ENCODE measurements at regions not wholly inside any gene's neighbourhood (a gene's known extent, or its start where the extent isn't known, plus 50 kb on each side); places are given as distances from the start of the nearest gene placed in this dataset.

GRCh38 chr2:107064750-107065149, 178.8 kb upstream of the ST6GAL2 start:
- in situ Hi-C loops (cut with HindIII; ENCODE audit: low sequenced_read_pairs) = no loop called here
- no peak overlapping the region for H3K4me3 ChIP-seq (ENCODE audit: low read depth, low read length)
- TF ChIP-seq, protein P1, sequence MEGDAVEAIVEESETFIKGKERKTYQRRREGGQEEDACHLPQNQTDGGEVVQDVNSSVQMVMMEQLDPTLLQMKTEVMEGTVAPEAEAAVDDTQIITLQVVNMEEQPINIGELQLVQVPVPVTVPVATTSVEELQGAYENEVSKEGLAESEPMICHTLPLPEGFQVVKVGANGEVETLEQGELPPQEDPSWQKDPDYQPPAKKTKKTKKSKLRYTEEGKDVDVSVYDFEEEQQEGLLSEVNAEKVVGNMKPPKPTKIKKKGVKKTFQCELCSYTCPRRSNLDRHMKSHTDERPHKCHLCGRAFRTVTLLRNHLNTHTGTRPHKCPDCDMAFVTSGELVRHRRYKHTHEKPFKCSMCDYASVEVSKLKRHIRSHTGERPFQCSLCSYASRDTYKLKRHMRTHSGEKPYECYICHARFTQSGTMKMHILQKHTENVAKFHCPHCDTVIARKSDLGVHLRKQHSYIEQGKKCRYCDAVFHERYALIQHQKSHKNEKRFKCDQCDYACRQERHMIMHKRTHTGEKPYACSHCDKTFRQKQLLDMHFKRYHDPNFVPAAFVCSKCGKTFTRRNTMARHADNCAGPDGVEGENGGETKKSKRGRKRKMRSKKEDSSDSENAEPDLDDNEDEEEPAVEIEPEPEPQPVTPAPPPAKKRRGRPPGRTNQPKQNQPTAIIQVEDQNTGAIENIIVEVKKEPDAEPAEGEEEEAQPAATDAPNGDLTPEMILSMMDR (IDR thresholded peaks at IDR 0.05; ENCODE audit: low read depth, low read length, missing control alignments) = no peak
- no peak for DNase-seq (ENCODE audit: low read depth)

- TF ChIP-seq, protein P1 (IDR thresholded peaks at IDR 0.05; ENCODE audit: low read depth, low read length, missing control alignments) = no peak
- no peak overlapping the region for H3K4me3 ChIP-seq (ENCODE audit: low read depth, low read length)
- in situ Hi-C loops (cut with HindIII; ENCODE audit: low sequenced_read_pairs) = no loop called here
- DNase-seq (ENCODE audit: low read depth) = no peak
Measured at GRCh38 chr2:107068069-107068916, 182.3 kb upstream of the ST6GAL2 start.

- in situ Hi-C loops (cut with HindIII; ENCODE audit: low sequenced_read_pairs) = no loop called here
- no peak overlapping the region for H3K4me3 ChIP-seq (ENCODE audit: low read depth, low read length)
- TF ChIP-seq, protein P1 (IDR thresholded peaks at IDR 0.05; ENCODE audit: low read depth, low read length, missing control alignments) = no peak
- no peak for DNase-seq (ENCODE audit: low read depth)
Measured at GRCh38 chr2:107069890-107070289, 183.9 kb upstream of the ST6GAL2 start.

DNA sequence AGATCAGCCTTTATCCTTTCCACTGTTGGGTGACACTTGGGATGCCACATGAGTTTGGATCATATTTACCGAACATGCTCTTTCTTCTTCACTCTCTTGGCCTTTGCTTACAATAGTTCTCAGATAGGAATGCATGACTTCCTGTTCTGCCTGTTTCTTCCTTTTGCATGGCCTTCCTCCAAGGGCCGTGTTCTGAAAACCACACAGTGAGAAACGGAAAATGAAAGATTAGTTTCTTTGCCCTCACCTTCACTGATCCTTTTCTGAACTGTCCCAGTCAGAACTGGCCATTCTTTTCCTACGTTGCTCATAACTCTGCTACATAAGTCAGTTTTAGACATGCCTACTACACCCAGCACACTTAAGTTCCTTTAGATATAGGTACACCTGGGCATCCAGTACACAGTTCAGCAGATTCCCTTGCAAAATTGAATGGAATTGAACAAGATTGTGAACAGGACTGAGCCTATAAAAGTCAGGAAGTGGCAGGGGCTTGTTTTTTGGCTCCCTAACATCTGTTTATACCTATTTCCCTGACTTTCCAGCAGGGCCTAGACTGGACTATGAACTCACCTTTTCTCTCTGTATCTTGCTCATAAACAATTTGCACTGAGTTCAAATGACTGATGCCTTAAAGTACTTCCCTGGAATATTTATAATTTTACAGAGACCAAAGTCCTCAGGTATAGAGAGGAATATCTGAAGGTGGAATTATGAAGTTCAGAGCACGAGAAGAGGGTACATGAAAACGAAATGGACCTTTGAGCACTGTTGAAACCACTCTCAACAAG, 186.4 kb upstream of the ST6GAL2 start:
- in situ Hi-C loops (cut with HindIII; ENCODE audit: low sequenced_read_pairs) = no loop called here
- H3K4me3 ChIP-seq (ENCODE audit: low read depth, low read length) = no peak overlapping the region
- no peak for DNase-seq (ENCODE audit: low read depth)
- TF ChIP-seq, protein P1 (IDR thresholded peaks at IDR 0.05; ENCODE audit: low read depth, low read length, missing control alignments) = no peak

- H3K4me3 ChIP-seq (ENCODE audit: low read depth, low read length) = no peak overlapping the region
- TF ChIP-seq, protein P1 (IDR thresholded peaks at IDR 0.05; ENCODE audit: low read depth, low read length, missing control alignments) = no peak
- DNase-seq (ENCODE audit: low read depth) = no peak
- in situ Hi-C loops (cut with HindIII; ENCODE audit: low sequenced_read_pairs) = no loop called here
Measured at GRCh38 chr2:107078584-107078983, 192.6 kb upstream of the ST6GAL2 start.

DNA sequence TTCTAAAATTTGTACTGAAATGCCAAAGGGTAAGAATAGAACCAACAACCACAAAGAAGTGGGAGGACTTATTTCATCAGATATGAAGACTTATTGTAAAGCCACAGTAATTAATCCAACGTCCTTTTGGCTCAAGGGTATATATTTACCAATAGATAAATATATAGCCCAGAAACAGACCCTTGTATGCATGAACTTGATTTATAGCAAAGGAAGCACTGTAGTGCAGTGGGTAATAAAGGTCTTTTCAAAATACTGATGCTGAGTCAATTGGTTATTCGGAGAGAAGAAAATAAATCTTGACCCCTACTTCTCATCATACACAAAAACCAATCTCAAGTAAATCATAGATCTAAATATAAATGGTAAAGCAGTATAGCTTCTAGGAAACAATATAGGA, 200.5 kb upstream of the ST6GAL2 start:
- DNase-seq (ENCODE audit: low read depth) = no peak
- TF ChIP-seq, protein P1 (IDR thresholded peaks at IDR 0.05; ENCODE audit: low read depth, low read length, missing control alignments) = no peak
- H3K4me3 ChIP-seq (ENCODE audit: low read depth, low read length) = no peak overlapping the region
- in situ Hi-C loops (cut with HindIII; ENCODE audit: low sequenced_read_pairs) = no loop called here

Measured in astrocyte of the cerebellum (primary cell).